ENCODE measurements at regions not wholly inside any gene's neighbourhood (a gene's known extent, or its start where the extent isn't known, plus 50 kb on each side); places are given as distances from the start of the nearest gene placed in this dataset.

DNA sequence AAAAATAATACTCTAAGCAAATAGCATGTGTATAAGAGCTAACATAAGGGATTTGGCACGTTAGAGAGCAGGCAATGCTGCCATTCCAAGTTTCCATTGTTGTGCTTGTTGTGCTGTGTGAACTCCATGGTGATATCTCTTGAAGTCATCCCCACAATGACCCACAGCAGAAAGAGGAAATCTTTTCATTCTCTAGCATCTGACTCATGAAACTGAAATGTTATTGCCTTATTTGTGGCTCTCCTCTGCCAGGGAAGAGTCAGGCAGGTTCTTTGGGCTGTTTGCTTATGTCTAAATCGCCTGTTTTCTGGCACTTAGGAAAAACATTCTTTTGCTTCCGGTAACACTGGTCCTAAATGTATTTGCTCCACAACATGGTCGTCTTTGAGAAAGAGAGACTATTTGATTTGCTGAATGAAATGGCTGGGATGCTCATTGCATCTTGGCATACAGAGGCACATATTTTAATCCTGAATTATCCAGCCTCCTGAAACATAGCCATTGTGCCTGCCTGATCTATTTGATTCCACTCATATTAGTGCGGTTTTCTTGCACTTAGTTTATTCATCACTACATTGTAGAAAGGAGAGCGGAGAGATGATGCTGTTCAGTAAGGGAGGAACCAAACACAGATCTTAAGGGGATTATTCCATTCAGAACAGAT, 188.8 kb downstream of the CSNK1G3 start:
- ChIA-PET CTCF (ENCODE audit: low intra/inter-chr PET ratio) (no interaction called here), POLR2A (no interaction called here)
- H3K4me2 ChIP-seq (ENCODE audit: insufficient read depth, low read length), result no peak overlapping the region
- no peak overlapping the region for H2AFZ ChIP-seq (ENCODE audit: low read depth, low read length)
- H3K27ac ChIP-seq (ENCODE audit: extremely low read depth, low read depth, low read length), result no peak overlapping the region
- TF ChIP-seq ZNF282 (CRISPR knock-in tag; IDR thresholded peaks at IDR 0.05), result no peak
- no peak for TF ChIP-seq ZNF277 (CRISPR knock-in tag; IDR thresholded peaks at IDR 0.05; ENCODE audit: borderline replicate concordance)
- no peaks in the 10 kb centered on the region for H3K4me1 ChIP-seq (replicated peaks in 1 of 2; ENCODE audit: control insufficient read depth in 2 of 2, insufficient read depth in 2 of 2, low read length in 2 of 2)
- ATAC-seq, result no peak
- DNase-seq (ENCODE audit: extremely low read depth in 1 of 4, low spot score in 3 of 4), result no peak
- H3K9me3 ChIP-seq (replicated peaks; ENCODE audit: control insufficient read depth, insufficient read depth, low read depth, low read length), result no peaks in the 10 kb centered on the region
- H3K79me2 ChIP-seq (ENCODE audit: control insufficient read depth, insufficient read depth, low read length), result no peaks in the 10 kb centered on the region
- no peak overlapping the region for H3K4me3 ChIP-seq
- no peaks in the 10 kb centered on the region for H3K27me3 ChIP-seq (ENCODE audit: control insufficient read depth in 2 of 2, insufficient read depth in 2 of 2, low read length in 2 of 2)
- no peaks in the 10 kb centered on the region for H4K20me1 ChIP-seq (replicated peaks; ENCODE audit: control insufficient read depth, insufficient read depth, low read length)
- no peaks in the 10 kb centered on the region for H3K36me3 ChIP-seq (ENCODE audit: control insufficient read depth, insufficient read depth, low read length)
- no peak for FAIRE-seq
- intact Hi-C loops (cut with micrococcal nuclease) (no loop called here), in situ Hi-C loops (cut with MboI) (no loop called here)
- no peaks in the 10 kb centered on the region for H3K9me1 ChIP-seq (ENCODE audit: control insufficient read depth, insufficient read depth, low read length)
- WGBS (ENCODE audit: insufficient coverage, low coverage, missing lambda C conversion rate), result 2% methylated on average over 6 of the region's 6 CpGs
- no TSS peak for BruUV-seq (replicated peaks)
- no peak overlapping the region for H3K9ac ChIP-seq (ENCODE audit: insufficient read depth in 1 of 2, low read depth in 2 of 2, low read length in 2 of 2)

- Histone ChIP-seq H3K9me3 (replicated peaks; ENCODE audit: control insufficient read depth, insufficient read depth, low read depth, low read length) (no peaks in the 10 kb centered on the region), H2AFZ (ENCODE audit: low read depth, low read length) (no peak overlapping the region), H3K36me3 (ENCODE audit: control insufficient read depth, insufficient read depth, low read length) (no peaks in the 10 kb centered on the region), H3K9ac (ENCODE audit: insufficient read depth in 1 of 2, low read depth in 2 of 2, low read length in 2 of 2) (no peak overlapping the region), H3K4me3 (no peak overlapping the region), H3K27me3 (ENCODE audit: control insufficient read depth in 2 of 2, insufficient read depth in 2 of 2, low read length in 2 of 2) (no peaks in the 10 kb centered on the region), H3K4me2 (ENCODE audit: insufficient read depth, low read length) (no peak overlapping the region), H3K9me1 (ENCODE audit: control insufficient read depth, insufficient read depth, low read length) (no peaks in the 10 kb centered on the region), H3K27ac (ENCODE audit: extremely low read depth, low read depth, low read length) (no peak overlapping the region), H4K20me1 (replicated peaks; ENCODE audit: control insufficient read depth, insufficient read depth, low read length) (no peaks in the 10 kb centered on the region), H3K79me2 (ENCODE audit: control insufficient read depth, insufficient read depth, low read length) (no peaks in the 10 kb centered on the region), H3K4me1 (replicated peaks in 1 of 2; ENCODE audit: control insufficient read depth in 2 of 2, insufficient read depth in 2 of 2, low read length in 2 of 2) (no peaks in the 10 kb centered on the region)
- ChIA-PET POLR2A (no interaction called here), CTCF (ENCODE audit: low intra/inter-chr PET ratio) (no interaction called here)
- ATAC-seq (no peak), DNase-seq (ENCODE audit: extremely low read depth in 1 of 4, low spot score in 3 of 4) (no peak), FAIRE-seq (no peak)
- in situ Hi-C loops (cut with MboI) (no loop called here), intact Hi-C loops (cut with micrococcal nuclease) (no loop called here)
- BruUV-seq (replicated peaks), result no TSS peak
- WGBS (ENCODE audit: insufficient coverage, low coverage, missing lambda C conversion rate), result 10% methylated on average over 2 of the region's 2 CpGs
- no peak for TF ChIP-seq ZNF586 (CRISPR knock-in tag; conservative IDR thresholded peaks at IDR 0.05)
- TF ChIP-seq ZBTB7A (IDR thresholded peaks at IDR 0.05; ENCODE audit: borderline replicate concordance, control insufficient read depth, low read depth, low read length), result no peak
- TF ChIP-seq, protein P1, sequence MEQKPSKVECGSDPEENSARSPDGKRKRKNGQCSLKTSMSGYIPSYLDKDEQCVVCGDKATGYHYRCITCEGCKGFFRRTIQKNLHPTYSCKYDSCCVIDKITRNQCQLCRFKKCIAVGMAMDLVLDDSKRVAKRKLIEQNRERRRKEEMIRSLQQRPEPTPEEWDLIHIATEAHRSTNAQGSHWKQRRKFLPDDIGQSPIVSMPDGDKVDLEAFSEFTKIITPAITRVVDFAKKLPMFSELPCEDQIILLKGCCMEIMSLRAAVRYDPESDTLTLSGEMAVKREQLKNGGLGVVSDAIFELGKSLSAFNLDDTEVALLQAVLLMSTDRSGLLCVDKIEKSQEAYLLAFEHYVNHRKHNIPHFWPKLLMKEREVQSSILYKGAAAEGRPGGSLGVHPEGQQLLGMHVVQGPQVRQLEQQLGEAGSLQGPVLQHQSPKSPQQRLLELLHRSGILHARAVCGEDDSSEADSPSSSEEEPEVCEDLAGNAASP (IDR thresholded peaks at IDR 0.05), result no peak
- TF ChIP-seq ZNF592 (IDR thresholded peaks at IDR 0.05), result no peak
- TF ChIP-seq ZNF668 (CRISPR knock-in tag; IDR thresholded peaks at IDR 0.05), result no peak
- TF ChIP-seq NR2C1 (IDR thresholded peaks at IDR 0.05), result no peak
- no peak for TF ChIP-seq NR2C1 (tag; IDR thresholded peaks at IDR 0.05)
Observed at GRCh38 chr5:123699571-123699970, 187.6 kb downstream of the CSNK1G3 start.

Data from K562 (cell line).